ENCODE measurements at regions not wholly inside any gene's neighbourhood (a gene's known extent, or its start where the extent isn't known, plus 50 kb on each side); places are given as distances from the start of the nearest gene placed in this dataset.
"Not testable (repeated sequence)": the region's sequence is repeated elsewhere in the genome, so short reads cannot be mapped to it uniquely, and the experiment has no call there.

- DNase-seq (ENCODE audit: low spot score) (no peak), ATAC-seq (no peak)
- Mint-ChIP-seq H3K27me3 (no peaks in the 10 kb centered on the region), H3K36me3 (peaks cover 10% of the 10 kb centered on the region), H3K27ac (no peak overlapping the region), H3K9me3 (peaks cover 22% of the 10 kb centered on the region), H3K4me1 (ENCODE audit: low read depth in 2 of 2) (no peaks in the 10 kb centered on the region), H3K4me3 (no peak overlapping the region)
These were observed 105.7 kb upstream of the RPRM start for GRCh38 chr2:153584244-153584643.

- H3K27ac Mint-ChIP-seq = no peak overlapping the region
- H3K36me3 Mint-ChIP-seq = peaks cover 22% of the 10 kb centered on the region
- DNase-seq (ENCODE audit: low spot score) = no peak
- no peak overlapping the region for H3K4me3 Mint-ChIP-seq
- H3K9me3 Mint-ChIP-seq = peaks cover 20% of the 10 kb centered on the region
- H3K4me1 Mint-ChIP-seq (ENCODE audit: low read depth in 2 of 2) = no peaks in the 10 kb centered on the region
- no peaks in the 10 kb centered on the region for H3K27me3 Mint-ChIP-seq
- ATAC-seq = no peak
These were observed 109.8 kb upstream of the RPRM start for GRCh38 chr2:153588408-153588807.

GRCh38 chr2:153589586-153589985 lies 111.0 kb upstream of the RPRM start:
- Mint-ChIP-seq H3K36me3 (peaks cover 22% of the 10 kb centered on the region), H3K27me3 (no peaks in the 10 kb centered on the region), H3K27ac (no peak overlapping the region), H3K9me3 (peaks cover 20% of the 10 kb centered on the region), H3K4me1 (ENCODE audit: low read depth in 2 of 2) (no peaks in the 10 kb centered on the region), H3K4me3 (no peak overlapping the region)
- ATAC-seq (no peak), DNase-seq (ENCODE audit: low spot score) (no peak)

GRCh38 chr2:153593086-153593485 lies 114.5 kb upstream of the RPRM start:
- H3K36me3 Mint-ChIP-seq = peaks cover 13% of the 10 kb centered on the region
- not testable (repeated sequence) for H3K27me3 Mint-ChIP-seq; H3K27ac Mint-ChIP-seq; DNase-seq (ENCODE audit: low spot score); H3K9me3 Mint-ChIP-seq; H3K4me1 Mint-ChIP-seq (ENCODE audit: low read depth in 2 of 2); H3K4me3 Mint-ChIP-seq; ATAC-seq

- DNase-seq (ENCODE audit: low spot score) (no peak), ATAC-seq (no peak)
- Mint-ChIP-seq H3K9me3 (peaks cover 15% of the 10 kb centered on the region), H3K4me3 (no peak overlapping the region), H3K36me3 (peaks cover 4% of the 10 kb centered on the region), H3K4me1 (ENCODE audit: low read depth in 2 of 2) (no peaks in the 10 kb centered on the region), H3K27me3 (no peaks in the 10 kb centered on the region), H3K27ac (no peak overlapping the region)
These were observed 117.4 kb upstream of the RPRM start for GRCh38 chr2:153595939-153596338.

GRCh38 chr2:153601812-153602211 lies 123.2 kb upstream of the RPRM start:
- Mint-ChIP-seq H3K9me3 (peaks cover 30% of the 10 kb centered on the region), H3K27ac (no peak overlapping the region), H3K4me3 (no peak overlapping the region), H3K36me3 (no peaks in the 10 kb centered on the region), H3K27me3 (no peaks in the 10 kb centered on the region), H3K4me1 (ENCODE audit: low read depth in 2 of 2) (no peaks in the 10 kb centered on the region)
- ATAC-seq (no peak), DNase-seq (ENCODE audit: low spot score) (no peak)

GRCh38 chr2:153604133-153604532 lies 125.6 kb upstream of the RPRM start:
- H3K9me3 Mint-ChIP-seq = peaks cover 27% of the 10 kb centered on the region
- H3K36me3 Mint-ChIP-seq = no peaks in the 10 kb centered on the region
- no peak for ATAC-seq
- H3K4me3 Mint-ChIP-seq = no peak overlapping the region
- no peak for DNase-seq (ENCODE audit: low spot score)
- H3K27ac Mint-ChIP-seq = no peak overlapping the region
- no peaks in the 10 kb centered on the region for H3K4me1 Mint-ChIP-seq (ENCODE audit: low read depth in 2 of 2)
- H3K27me3 Mint-ChIP-seq = no peaks in the 10 kb centered on the region

- no peaks in the 10 kb centered on the region for H3K36me3 Mint-ChIP-seq
- no peaks in the 10 kb centered on the region for H3K27me3 Mint-ChIP-seq
- ATAC-seq = no peak
- peaks cover 21% of the 10 kb centered on the region for H3K9me3 Mint-ChIP-seq
- H3K4me3 Mint-ChIP-seq = no peak overlapping the region
- no peaks in the 10 kb centered on the region for H3K4me1 Mint-ChIP-seq (ENCODE audit: low read depth in 2 of 2)
- no peak for DNase-seq (ENCODE audit: low spot score)
- H3K27ac Mint-ChIP-seq = no peak overlapping the region
These were observed 128.1 kb upstream of the RPRM start for GRCh38 chr2:153606623-153607022.

GRCh38 chr2:153622285-153622684 lies 143.7 kb upstream of the RPRM start:
- H3K27ac Mint-ChIP-seq = no peak overlapping the region
- H3K36me3 Mint-ChIP-seq = peaks cover 4% of the 10 kb centered on the region
- peaks cover 19% of the 10 kb centered on the region for H3K9me3 Mint-ChIP-seq
- DNase-seq (ENCODE audit: low spot score) (no peak), ATAC-seq (no peak)
- no peaks in the 10 kb centered on the region for H3K27me3 Mint-ChIP-seq
- H3K4me1 Mint-ChIP-seq (ENCODE audit: low read depth in 2 of 2) = no peaks in the 10 kb centered on the region
- no peak overlapping the region for H3K4me3 Mint-ChIP-seq

GRCh38 chr2:153623020-153623419 lies 144.5 kb upstream of the RPRM start:
- Mint-ChIP-seq H3K9me3 (peaks cover 19% of the 10 kb centered on the region), H3K36me3 (peaks cover 4% of the 10 kb centered on the region), H3K4me3 (no peak overlapping the region), H3K4me1 (ENCODE audit: low read depth in 2 of 2) (no peaks in the 10 kb centered on the region), H3K27ac (no peak overlapping the region), H3K27me3 (no peaks in the 10 kb centered on the region)
- ATAC-seq = no peak
- no peak for DNase-seq (ENCODE audit: low spot score)

GRCh38 chr2:153626676-153627075 lies 148.1 kb upstream of the RPRM start:
- Mint-ChIP-seq H3K27me3 (no peaks in the 10 kb centered on the region), H3K36me3 (no peaks in the 10 kb centered on the region), H3K9me3 (peaks cover 10% of the 10 kb centered on the region), H3K4me1 (ENCODE audit: low read depth in 2 of 2) (no peaks in the 10 kb centered on the region), H3K27ac (no peak overlapping the region), H3K4me3 (no peak overlapping the region)
- DNase-seq (ENCODE audit: low spot score) (no peak), ATAC-seq (no peak)

GRCh38 chr2:153635494-153635893 lies 156.9 kb upstream of the RPRM start:
- no peak overlapping the region for H3K27ac Mint-ChIP-seq
- peaks cover 32% of the 10 kb centered on the region for H3K9me3 Mint-ChIP-seq
- peaks cover 11% of the 10 kb centered on the region for H3K36me3 Mint-ChIP-seq
- H3K4me3 Mint-ChIP-seq = no peak overlapping the region
- H3K4me1 Mint-ChIP-seq (ENCODE audit: low read depth in 2 of 2) = no peaks in the 10 kb centered on the region
- H3K27me3 Mint-ChIP-seq = no peaks in the 10 kb centered on the region
- DNase-seq (ENCODE audit: low spot score) (no peak), ATAC-seq (no peak)

- ATAC-seq (no peak), DNase-seq (ENCODE audit: low spot score) (no peak)
- no peak overlapping the region for H3K4me3 Mint-ChIP-seq
- H3K9me3 Mint-ChIP-seq = peaks cover 21% of the 10 kb centered on the region
- H3K36me3 Mint-ChIP-seq = peaks cover 11% of the 10 kb centered on the region
- H3K27me3 Mint-ChIP-seq = no peaks in the 10 kb centered on the region
- H3K4me1 Mint-ChIP-seq (ENCODE audit: low read depth in 2 of 2) = no peaks in the 10 kb centered on the region
- no peak overlapping the region for H3K27ac Mint-ChIP-seq
These were observed 162.5 kb upstream of the RPRM start for GRCh38 chr2:153641046-153641445.

GRCh38 chr2:153644955-153645354 lies 166.4 kb upstream of the RPRM start:
- H3K27me3 Mint-ChIP-seq = no peaks in the 10 kb centered on the region
- peaks cover 11% of the 10 kb centered on the region for H3K9me3 Mint-ChIP-seq

GRCh38 chr2:153645599-153645998 lies 167.0 kb upstream of the RPRM start:
- no peaks in the 10 kb centered on the region for H3K36me3 Mint-ChIP-seq
- peaks cover 8% of the 10 kb centered on the region for H3K9me3 Mint-ChIP-seq
- no peak overlapping the region for H3K4me3 Mint-ChIP-seq
- no peaks in the 10 kb centered on the region for H3K27me3 Mint-ChIP-seq
- ATAC-seq (no peak), DNase-seq (ENCODE audit: low spot score) (no peak)
- no peaks in the 10 kb centered on the region for H3K4me1 Mint-ChIP-seq (ENCODE audit: low read depth in 2 of 2)
- H3K27ac Mint-ChIP-seq = no peak overlapping the region

More at GRCh38 chr2:153644955-153645354, 166.4 kb upstream of the RPRM start:
- Mint-ChIP-seq H3K4me3 (no peak overlapping the region), H3K36me3 (no peaks in the 10 kb centered on the region), H3K27ac (no peak overlapping the region), H3K4me1 (ENCODE audit: low read depth in 2 of 2) (no peaks in the 10 kb centered on the region)
- ATAC-seq (no peak), DNase-seq (ENCODE audit: low spot score) (no peak)

All from natural killer cell treated with Interleukin-12 subunit alpha and Interleukin-12 subunit beta and Interleukin-15 and Interleukin-18, amount 100 ng/mL, for 72 hours (primary cell).